Posterior cingulate gyrus (tissue), 11 donors: ENCODE measurements at regions not wholly inside any gene's neighbourhood (a gene's known extent, or its start where the extent isn't known, plus 50 kb on each side); places are given as distances from the start of the nearest gene placed in this dataset.
A peak's percentile ranks its signal among the peaks of the same experiment; 100 is the strongest.
"Not testable (repeated sequence)": the region's sequence is repeated elsewhere in the genome, so short reads cannot be mapped to it uniquely, and the experiment has no call there.

Experiments used
- DNase-seq, 10 donors: peaks; one replicate each; pipeline versions ENCODE4 v3.0.0 to v3.0.0-alpha.2; 2020 to 2021; ENCODE audit warnings: mixed read lengths in 3 of 10
- intact Hi-C: fragments of 100-400 bp; cut with DNase I; formaldehyde crosslinking; loops from one replicate; pipeline ENCODE4 v1.15.1; 2023

GRCh38 chr20:48052475-48052835, 267.2 kb upstream of the SULF2 start:
- intact Hi-C loops: no loop called here
- no peak for DNase-seq

- intact Hi-C loops: no loop called here
- DNase-seq: no peak
These were observed 266.7 kb upstream of the SULF2 start for GRCh38 chr20:48051794-48052474.

- DNase-seq: no peak
- intact Hi-C loops: no loop called here
These were observed 264.4 kb upstream of the SULF2 start for GRCh38 chr20:48049641-48050040.

GRCh38 chr20:48049171-48049570, 263.9 kb upstream of the SULF2 start:
- no peak for DNase-seq
- intact Hi-C loops: no loop called here

GRCh38 chr20:48047447-48047846, 262.2 kb upstream of the SULF2 start:
- intact Hi-C loops: no loop called here
- DNase-seq: no peak

GRCh38 chr20:48042628-48043027, 257.3 kb upstream of the SULF2 start:
- no peak for DNase-seq
- intact Hi-C loops: no loop called here

- intact Hi-C loops: no loop called here
- DNase-seq: no peak
These were observed 255.9 kb upstream of the SULF2 start for GRCh38 chr20:48041078-48041780.

GRCh38 chr20:48040491-48040890, 255.2 kb upstream of the SULF2 start:
- intact Hi-C loops: no loop called here
- no peak for DNase-seq

GRCh38 chr20:48040051-48040450, 254.8 kb upstream of the SULF2 start:
- DNase-seq: no peak
- intact Hi-C loops: no loop called here

GRCh38 chr20:48039514-48039913, 254.2 kb upstream of the SULF2 start:
- DNase-seq: no peak
- intact Hi-C loops: no loop called here

GRCh38 chr20:48038713-48039112, 253.4 kb upstream of the SULF2 start:
- intact Hi-C loops: no loop called here
- no peak for DNase-seq

GRCh38 chr20:48037798-48038197, 252.5 kb upstream of the SULF2 start:
- intact Hi-C loops, DNase-seq: not testable (repeated sequence)

- intact Hi-C loops: no loop called here
- DNase-seq: no peak
These were observed 250.9 kb upstream of the SULF2 start for GRCh38 chr20:48035961-48036731.

GRCh38 chr20:48034751-48035150, 249.5 kb upstream of the SULF2 start:
- DNase-seq: no peak
- intact Hi-C loops: no loop called here

GRCh38 chr20:48033005-48033404, 247.7 kb upstream of the SULF2 start:
- DNase-seq, intact Hi-C loops: not testable (repeated sequence)

- no peak for DNase-seq
These were observed 245.8 kb upstream of the SULF2 start for GRCh38 chr20:48031122-48031521.

GRCh38 chr20:48026981-48027592, 241.8 kb upstream of the SULF2 start:
- DNase-seq: no peak
- intact Hi-C loops: no loop called here

More at GRCh38 chr20:48031122-48031521, 245.8 kb upstream of the SULF2 start:
- intact Hi-C loops: no loop called here

GRCh38 chr20:48025661-48026060, 240.4 kb upstream of the SULF2 start:
- DNase-seq: no peak
- intact Hi-C loops: no loop called here

GRCh38 chr20:48025051-48025515, 239.8 kb upstream of the SULF2 start:
- intact Hi-C loops: no loop called here

GRCh38 chr20:48024539-48024938, 239.3 kb upstream of the SULF2 start:
- no peak for DNase-seq
- intact Hi-C loops: no loop called here

More at GRCh38 chr20:48025051-48025515, 239.8 kb upstream of the SULF2 start:
- DNase-seq: peak in 1 of 10 donors; percentile 11

- DNase-seq, intact Hi-C loops: not testable (repeated sequence)
These were observed 235.4 kb upstream of the SULF2 start for GRCh38 chr20:48020696-48021095.
